GM18505 (cell line): ENCODE measurements at regions not wholly inside any gene's neighbourhood (a gene's known extent, or its start where the extent isn't known, plus 50 kb on each side); places are given as distances from the start of the nearest gene placed in this dataset.

ENCODE experiments used
- ATAC-seq: cut with Tn5 transposase; IDR thresholded peaks from one replicate; pipeline ENCODE4 v1.9.1; 2021; ENCODE audit not compliant: unreplicated experiment
- POLR2A ChIP-seq: IDR thresholded peaks from 4 replicates; pipeline ENCODE4 v1.6.1; 2011; ENCODE audit warnings: borderline replicate concordance; ENCODE audit not compliant: insufficient read depth, insufficient read length; ENCODE audit errors: extremely low read depth

- no peak for ATAC-seq
- no peak for TF ChIP-seq POLR2A
These were observed 112.2 kb upstream of the REG3G start for GRCh38 chr2:78913257-78913656.

DNA sequence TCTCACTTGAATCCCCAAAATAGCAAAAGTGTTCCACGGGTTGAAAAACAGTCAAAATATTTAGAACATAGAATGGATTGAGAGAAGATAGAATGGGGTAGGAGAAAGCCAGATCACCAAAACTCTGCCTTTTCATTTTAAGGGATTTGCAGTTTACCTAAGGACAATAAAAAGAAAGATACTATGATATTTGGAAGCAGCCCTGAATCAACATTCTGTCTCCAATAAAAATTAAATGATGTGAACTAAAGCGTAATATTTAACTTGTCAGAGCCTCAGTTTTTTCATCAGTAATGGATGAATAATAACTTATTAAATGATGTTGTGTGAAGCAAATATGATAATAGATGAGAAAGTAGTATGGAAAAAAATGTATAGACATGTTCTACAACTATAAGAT lies 100.2 kb upstream of the REG3G start:
- TF ChIP-seq POLR2A: no peak
- no peak for ATAC-seq

- ATAC-seq: peak; percentile 75
- no peak for TF ChIP-seq POLR2A
These were observed 97.0 kb upstream of the REG3G start for GRCh38 chr2:78928502-78928901.

GRCh38 chr2:78940998-78941397 lies 84.5 kb upstream of the REG3G start:
- no peak for ATAC-seq
- no peak for TF ChIP-seq POLR2A

DNA sequence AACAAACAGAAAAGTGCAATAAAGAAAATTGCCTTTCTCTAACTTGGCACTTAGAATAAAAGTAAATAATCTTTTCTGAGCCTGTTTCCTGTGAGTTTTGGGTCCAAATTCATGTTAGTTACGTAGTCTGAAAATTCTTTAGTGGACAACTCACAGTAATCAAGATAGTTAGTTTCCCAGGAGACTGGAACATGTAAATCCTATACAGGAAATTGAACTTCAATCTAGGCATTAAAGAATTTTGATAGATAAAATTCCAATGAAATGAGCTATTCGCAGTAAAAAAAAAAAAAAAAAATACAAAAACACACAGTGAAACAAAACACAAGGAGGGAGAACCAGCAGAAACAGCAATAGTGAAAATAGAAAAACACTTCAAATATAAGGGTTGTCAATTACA lies 83.8 kb upstream of the REG3G start:
- TF ChIP-seq POLR2A: no peak
- no peak for ATAC-seq

GRCh38 chr2:78963881-78964280 lies 61.6 kb upstream of the REG3G start:
- ATAC-seq: no peak
- no peak for TF ChIP-seq POLR2A

DNA sequence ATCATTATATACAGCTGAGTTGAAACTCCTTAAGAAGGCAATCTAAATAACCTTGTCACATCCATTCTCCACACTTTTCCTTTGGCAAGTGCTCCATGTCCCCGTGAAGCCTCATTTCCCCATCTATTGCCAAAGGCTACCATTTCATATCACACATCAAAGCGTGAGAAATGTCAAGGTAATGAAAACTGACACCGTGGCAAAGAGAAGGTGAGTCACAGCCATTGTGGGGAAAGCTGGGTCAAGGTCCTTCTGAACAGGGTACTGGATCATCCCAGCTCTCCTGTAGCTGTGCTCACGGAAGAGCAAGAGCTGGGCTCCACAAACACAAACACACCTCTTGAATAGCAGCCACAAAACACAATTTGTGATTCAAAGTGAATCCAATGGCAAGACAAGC lies 58.2 kb upstream of the REG3G start:
- no peak for ATAC-seq
- TF ChIP-seq POLR2A: no peak

DNA sequence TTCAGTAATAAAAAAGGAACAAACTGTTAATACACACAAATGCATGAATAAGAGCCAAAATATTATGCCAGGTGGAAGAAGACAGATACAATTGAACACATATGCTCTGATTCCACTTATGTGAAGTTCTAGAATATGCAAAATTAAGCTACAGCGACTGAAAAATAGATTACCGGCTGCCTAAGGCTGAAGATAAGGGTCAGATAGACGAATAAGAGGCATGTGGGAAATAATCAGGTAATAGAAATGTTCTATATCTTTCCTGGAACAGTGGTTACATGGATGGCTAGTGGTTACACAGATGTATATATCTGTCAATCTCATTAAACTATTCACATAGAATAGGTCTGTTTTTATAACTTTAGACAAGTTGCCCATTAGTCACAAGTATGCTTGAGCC lies 51.9 kb upstream of the REG3G start:
- no peak for TF ChIP-seq POLR2A
- ATAC-seq: no peak
